ENCODE measurements at regions not wholly inside any gene's neighbourhood (a gene's known extent, or its start where the extent isn't known, plus 50 kb on each side); places are given as distances from the start of the nearest gene placed in this dataset.

GRCh38 chr2:147758821-147759220 lies 86.0 kb upstream of the ACVR2A start:
- in situ Hi-C loops (cut with MboI; ENCODE audit: low pct_unique_long_range_greater_than_20kb, low sequenced_read_pairs, unreplicated experiment) = no loop called here
- TF ChIP-seq CTCF (IDR thresholded peaks at IDR 0.05; ENCODE audit: extremely low read depth, insufficient read depth, missing control alignments) = no peak
- no peak for DNase-seq (ENCODE audit: low spot score)

DNA sequence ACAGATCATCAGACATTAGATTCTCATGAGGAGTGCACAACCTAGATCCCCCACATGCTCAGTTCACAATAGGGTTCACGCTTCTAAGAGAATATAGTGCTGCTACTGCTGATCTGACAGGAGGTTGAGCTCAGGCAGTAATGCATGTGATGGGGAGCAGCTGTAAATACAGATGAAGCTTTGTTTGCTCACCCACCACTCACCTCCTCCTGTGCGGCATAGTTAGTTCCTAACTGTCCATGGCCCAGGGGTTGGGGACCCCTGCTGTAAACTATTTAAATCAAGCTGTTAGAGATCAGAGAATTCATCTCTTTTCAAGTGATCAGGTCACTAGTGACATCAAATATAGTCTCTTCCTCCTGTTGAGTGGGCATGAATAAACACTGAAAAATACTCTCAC lies 88.8 kb upstream of the ACVR2A start:
- DNase-seq (ENCODE audit: low spot score) = no peak
- in situ Hi-C loops (cut with MboI; ENCODE audit: low pct_unique_long_range_greater_than_20kb, low sequenced_read_pairs, unreplicated experiment) = no loop called here
- TF ChIP-seq CTCF (IDR thresholded peaks at IDR 0.05; ENCODE audit: extremely low read depth, insufficient read depth, missing control alignments) = no peak

- no peak for DNase-seq (ENCODE audit: low spot score)
- in situ Hi-C loops (cut with MboI; ENCODE audit: low pct_unique_long_range_greater_than_20kb, low sequenced_read_pairs, unreplicated experiment) = no loop called here
- TF ChIP-seq CTCF (IDR thresholded peaks at IDR 0.05; ENCODE audit: extremely low read depth, insufficient read depth, missing control alignments) = no peak
These were observed 104.5 kb upstream of the ACVR2A start for GRCh38 chr2:147740211-147740927.

DNA sequence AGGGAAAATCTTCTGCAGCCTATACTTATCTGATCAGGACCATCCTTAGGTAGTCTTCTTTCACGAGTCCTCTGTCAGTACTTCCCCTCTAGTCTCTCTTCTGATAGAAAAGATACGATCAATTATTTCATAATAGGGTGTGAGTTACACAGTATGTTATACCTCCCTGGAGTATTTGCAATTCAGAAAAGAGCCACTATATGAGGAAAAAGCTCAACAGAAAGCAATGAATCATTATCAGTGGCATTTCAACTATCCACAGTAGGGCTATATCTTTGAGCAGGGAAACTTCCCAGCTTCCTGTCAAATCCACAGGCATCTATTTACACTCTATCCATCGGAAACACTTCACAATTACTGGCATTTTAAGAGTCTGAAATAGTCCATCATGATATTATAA lies 105.3 kb upstream of the ACVR2A start:
- no peak for DNase-seq (ENCODE audit: low spot score)
- in situ Hi-C loops (cut with MboI; ENCODE audit: low pct_unique_long_range_greater_than_20kb, low sequenced_read_pairs, unreplicated experiment) = no loop called here
- no peak for TF ChIP-seq CTCF (IDR thresholded peaks at IDR 0.05; ENCODE audit: extremely low read depth, insufficient read depth, missing control alignments)

DNA sequence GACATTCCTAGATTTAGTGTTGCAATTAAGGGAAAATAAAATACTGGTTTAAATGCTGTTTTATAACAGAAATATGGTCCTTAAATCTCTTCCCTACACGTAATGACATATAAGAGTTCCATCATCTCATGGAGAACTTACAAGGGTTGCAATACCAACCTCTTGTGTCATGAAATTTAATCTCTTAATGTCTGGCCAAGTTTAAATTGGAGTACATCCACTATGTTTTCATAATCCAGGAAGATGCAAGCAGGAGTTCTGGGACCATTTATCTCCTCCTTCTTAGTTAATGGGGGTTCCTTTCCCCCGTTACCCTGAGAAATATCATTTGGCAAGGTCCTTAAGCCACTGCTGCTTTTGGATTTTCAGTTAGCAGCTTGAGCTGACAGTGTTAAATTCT lies 126.0 kb upstream of the ACVR2A start:
- TF ChIP-seq CTCF (IDR thresholded peaks at IDR 0.05; ENCODE audit: extremely low read depth, insufficient read depth, missing control alignments) = no peak
- no peak for DNase-seq (ENCODE audit: low spot score)
- in situ Hi-C loops (cut with MboI; ENCODE audit: low pct_unique_long_range_greater_than_20kb, low sequenced_read_pairs, unreplicated experiment) = no loop called here

DNA sequence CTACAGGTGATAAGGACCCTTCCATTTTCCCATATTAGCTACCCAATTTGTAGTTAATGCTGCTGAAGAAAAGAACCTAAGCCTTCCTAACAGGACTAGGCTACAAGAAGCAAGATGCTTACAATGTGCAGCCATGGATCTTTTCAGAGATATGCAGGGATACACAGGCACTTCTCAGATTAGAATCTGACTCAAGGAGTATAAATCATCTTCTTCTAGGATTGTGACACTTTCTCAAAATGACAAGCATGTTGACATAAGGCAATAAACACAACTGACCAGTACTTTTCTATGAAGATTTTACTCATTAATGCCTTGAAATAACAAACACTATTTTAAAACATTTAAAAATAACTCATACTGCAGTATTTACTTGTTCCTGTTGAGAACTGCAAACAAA lies 127.9 kb upstream of the ACVR2A start:
- no peak for DNase-seq (ENCODE audit: low spot score)
- TF ChIP-seq CTCF (IDR thresholded peaks at IDR 0.05; ENCODE audit: extremely low read depth, insufficient read depth, missing control alignments) = no peak
- in situ Hi-C loops (cut with MboI; ENCODE audit: low pct_unique_long_range_greater_than_20kb, low sequenced_read_pairs, unreplicated experiment) = no loop called here

Data from GM13977 (cell line).